ENCODE measurements at regions not wholly inside any gene's neighbourhood (a gene's known extent, or its start where the extent isn't known, plus 50 kb on each side); places are given as distances from the start of the nearest gene placed in this dataset.

DNA sequence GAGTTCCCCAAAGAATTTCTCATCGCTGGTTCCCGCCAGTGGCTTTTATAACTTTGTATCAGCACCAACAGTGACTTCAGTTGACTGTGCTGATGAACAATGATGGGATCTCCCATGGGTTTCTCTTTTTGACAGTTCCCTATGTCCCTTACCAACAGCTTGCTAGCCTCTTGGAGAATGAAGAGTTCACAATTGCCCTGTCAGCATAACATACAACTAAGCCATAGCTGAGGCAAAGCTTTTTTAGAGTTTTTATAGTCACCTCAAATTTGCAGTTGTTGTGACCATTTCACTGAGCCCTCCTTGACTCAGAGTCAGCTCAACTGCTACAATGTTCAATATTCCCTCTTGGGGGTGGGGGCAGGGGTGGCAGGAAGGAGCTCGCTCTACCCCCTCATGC lies 179.8 kb downstream of the TFEC start:
- H3K27ac Mint-ChIP-seq (ENCODE audit: low read depth, unreplicated experiment) = no peak overlapping the region
- intact Hi-C loops (cut with micrococcal nuclease) = loop anchor here (1.0 to 5.0 kb wide), 3 partner anchors 493 to 1768 kb away; no protein-coding TSS in a partner anchor
- ChIA-PET CTCF (interaction anchor here (0.7 to 1.6 kb wide), 7 partner anchors 18 to 1823 kb away, joined by 3 to 8 read pairs (median 3); no protein-coding TSS in a partner anchor), POLR2A (no interaction called here)
- H3K36me3 Mint-ChIP-seq (ENCODE audit: insufficient read depth, unreplicated experiment) = no peaks in the 10 kb centered on the region
- H3K4me3 Mint-ChIP-seq (ENCODE audit: unreplicated experiment) = no peak overlapping the region
- BruUV-seq (replicated peaks) = no TSS peak
- H3K9me3 Mint-ChIP-seq (ENCODE audit: unreplicated experiment) = no peaks in the 10 kb centered on the region
- H3K27me3 Mint-ChIP-seq (ENCODE audit: insufficient read depth, unreplicated experiment) = peaks cover 87% of the 10 kb centered on the region
- H3K4me1 Mint-ChIP-seq (ENCODE audit: insufficient read depth, unreplicated experiment) = no peaks in the 10 kb centered on the region
- DNase-seq (ENCODE audit: unreplicated experiment) = no peak
- TF ChIP-seq, protein P1, sequence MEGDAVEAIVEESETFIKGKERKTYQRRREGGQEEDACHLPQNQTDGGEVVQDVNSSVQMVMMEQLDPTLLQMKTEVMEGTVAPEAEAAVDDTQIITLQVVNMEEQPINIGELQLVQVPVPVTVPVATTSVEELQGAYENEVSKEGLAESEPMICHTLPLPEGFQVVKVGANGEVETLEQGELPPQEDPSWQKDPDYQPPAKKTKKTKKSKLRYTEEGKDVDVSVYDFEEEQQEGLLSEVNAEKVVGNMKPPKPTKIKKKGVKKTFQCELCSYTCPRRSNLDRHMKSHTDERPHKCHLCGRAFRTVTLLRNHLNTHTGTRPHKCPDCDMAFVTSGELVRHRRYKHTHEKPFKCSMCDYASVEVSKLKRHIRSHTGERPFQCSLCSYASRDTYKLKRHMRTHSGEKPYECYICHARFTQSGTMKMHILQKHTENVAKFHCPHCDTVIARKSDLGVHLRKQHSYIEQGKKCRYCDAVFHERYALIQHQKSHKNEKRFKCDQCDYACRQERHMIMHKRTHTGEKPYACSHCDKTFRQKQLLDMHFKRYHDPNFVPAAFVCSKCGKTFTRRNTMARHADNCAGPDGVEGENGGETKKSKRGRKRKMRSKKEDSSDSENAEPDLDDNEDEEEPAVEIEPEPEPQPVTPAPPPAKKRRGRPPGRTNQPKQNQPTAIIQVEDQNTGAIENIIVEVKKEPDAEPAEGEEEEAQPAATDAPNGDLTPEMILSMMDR (IDR thresholded peaks at IDR 0.05; ENCODE audit: unreplicated experiment) = no peak

DNA sequence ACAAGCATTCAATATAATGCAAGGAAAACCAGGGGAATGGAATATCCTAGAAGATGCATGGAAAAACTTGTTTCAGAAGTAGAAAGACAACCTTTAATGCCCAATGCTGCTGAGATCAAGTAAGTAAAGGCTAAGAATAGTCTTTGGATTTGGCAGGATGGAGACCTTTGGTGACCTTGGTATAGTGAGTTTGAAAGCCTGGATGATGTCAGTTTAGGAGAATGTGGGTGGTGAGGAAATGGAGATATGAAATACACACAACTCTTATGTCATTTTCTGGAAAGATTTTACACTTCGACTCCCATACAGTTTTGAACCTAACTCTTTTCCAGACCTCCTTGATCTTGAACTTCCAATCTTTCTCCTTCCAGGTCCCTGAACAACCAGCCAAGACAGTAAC lies 185.7 kb downstream of the TFEC start:
- Mint-ChIP-seq H3K27me3 (ENCODE audit: insufficient read depth, unreplicated experiment) (peaks cover 69% of the 10 kb centered on the region), H3K4me3 (ENCODE audit: unreplicated experiment) (no peak overlapping the region), H3K36me3 (ENCODE audit: insufficient read depth, unreplicated experiment) (no peaks in the 10 kb centered on the region), H3K4me1 (ENCODE audit: insufficient read depth, unreplicated experiment) (no peaks in the 10 kb centered on the region), H3K9me3 (ENCODE audit: unreplicated experiment) (no peaks in the 10 kb centered on the region), H3K27ac (ENCODE audit: low read depth, unreplicated experiment) (no peak overlapping the region)
- intact Hi-C loops (cut with micrococcal nuclease) = no loop called here
- BruUV-seq (replicated peaks) = no TSS peak
- POLR2A ChIA-PET = no interaction called here
- no peak for DNase-seq (ENCODE audit: unreplicated experiment)
- TF ChIP-seq, protein P1 (IDR thresholded peaks at IDR 0.05; ENCODE audit: unreplicated experiment) = no peak
- CTCF ChIA-PET = interaction anchor here (0.7 kb wide), 1 partner anchor 94 kb away, joined by 3 read pairs; no protein-coding TSS in a partner anchor

DNA sequence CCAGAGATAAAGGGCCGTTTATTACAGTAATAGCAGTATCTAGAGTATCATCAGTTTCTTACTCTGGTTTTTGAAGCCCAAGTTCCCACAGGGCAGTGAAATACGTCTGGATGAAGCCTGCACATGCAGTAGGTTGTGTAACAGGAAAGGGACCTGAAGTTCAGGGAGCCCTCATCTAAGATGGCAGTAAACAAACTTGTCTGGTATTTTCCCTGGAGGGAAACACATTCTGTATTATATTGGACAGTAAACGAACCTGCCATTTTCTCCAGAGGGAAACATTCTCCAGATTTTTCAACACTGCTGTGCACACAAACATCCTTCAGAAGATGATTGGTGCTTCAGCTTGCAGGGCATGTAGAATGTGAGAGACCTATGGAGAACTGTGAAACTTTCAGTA lies 189.9 kb downstream of the TFEC start:
- CTCF ChIA-PET = no interaction called here
- intact Hi-C loops (cut with micrococcal nuclease) = no loop called here
- H3K4me3 Mint-ChIP-seq (ENCODE audit: unreplicated experiment) = no peak overlapping the region
- no peak for DNase-seq (ENCODE audit: unreplicated experiment)
- H3K27ac Mint-ChIP-seq (ENCODE audit: low read depth, unreplicated experiment) = no peak overlapping the region
- H3K4me1 Mint-ChIP-seq (ENCODE audit: insufficient read depth, unreplicated experiment) = no peaks in the 10 kb centered on the region
- H3K9me3 Mint-ChIP-seq (ENCODE audit: unreplicated experiment) = no peaks in the 10 kb centered on the region
- POLR2A ChIA-PET = no interaction called here
- no peaks in the 10 kb centered on the region for H3K36me3 Mint-ChIP-seq (ENCODE audit: insufficient read depth, unreplicated experiment)
- H3K27me3 Mint-ChIP-seq (ENCODE audit: insufficient read depth, unreplicated experiment) = peaks cover 62% of the 10 kb centered on the region
- TF ChIP-seq, protein P1 (IDR thresholded peaks at IDR 0.05; ENCODE audit: unreplicated experiment) = no peak
- BruUV-seq (replicated peaks) = no TSS peak

DNA sequence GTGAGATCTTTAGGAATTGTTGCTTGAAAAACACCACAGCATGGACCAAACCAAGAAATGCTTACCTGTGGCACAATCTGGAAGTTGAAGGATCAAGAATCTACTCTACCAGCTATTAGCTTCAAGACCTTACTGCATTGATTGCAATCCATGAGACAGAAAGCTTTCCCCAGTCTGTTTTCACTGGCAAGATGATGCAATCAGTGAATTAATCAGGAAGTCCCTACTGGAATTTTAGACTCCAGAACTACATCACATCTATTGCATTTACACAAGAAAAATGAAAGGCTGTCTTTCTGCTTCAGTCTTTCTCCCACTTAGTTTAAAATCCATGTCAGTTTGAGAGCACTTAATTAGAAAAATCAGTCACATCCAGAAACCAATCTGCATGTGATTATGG lies 191.7 kb downstream of the TFEC start:
- no peak for DNase-seq (ENCODE audit: unreplicated experiment)
- CTCF ChIA-PET = no interaction called here
- Mint-ChIP-seq H3K4me1 (ENCODE audit: insufficient read depth, unreplicated experiment) (no peaks in the 10 kb centered on the region), H3K36me3 (ENCODE audit: insufficient read depth, unreplicated experiment) (no peaks in the 10 kb centered on the region), H3K27ac (ENCODE audit: low read depth, unreplicated experiment) (no peak overlapping the region), H3K27me3 (ENCODE audit: insufficient read depth, unreplicated experiment) (peaks cover 63% of the 10 kb centered on the region), H3K4me3 (ENCODE audit: unreplicated experiment) (no peak overlapping the region), H3K9me3 (ENCODE audit: unreplicated experiment) (no peaks in the 10 kb centered on the region)
- intact Hi-C loops (cut with micrococcal nuclease) = no loop called here
- TF ChIP-seq, protein P1 (IDR thresholded peaks at IDR 0.05; ENCODE audit: unreplicated experiment) = no peak
- BruUV-seq (replicated peaks) = no TSS peak
- POLR2A ChIA-PET = no interaction called here
